ENCODE measurements at regions not wholly inside any gene's neighbourhood (a gene's known extent, or its start where the extent isn't known, plus 50 kb on each side); places are given as distances from the start of the nearest gene placed in this dataset.

- Histone ChIP-seq H2BK15ac (ENCODE audit: low read depth, low read length) (no peak overlapping the region), H3K14ac (ENCODE audit: insufficient read depth, low read length) (no peak overlapping the region), H3K23ac (ENCODE audit: insufficient read length, low read depth, low read length) (no peak overlapping the region), H4K91ac (ENCODE audit: insufficient read length, low read depth, low read length) (no peak overlapping the region), H3K23me2 (ENCODE audit: insufficient read length, low read depth, low read length, poor library complexity, severe bottlenecking) (no peaks in the 10 kb centered on the region), H3K4me1 (ENCODE audit: insufficient read depth, low read length) (peaks cover 11% of the 10 kb centered on the region; the same call in 1 of the 2 replicates), H2BK12ac (ENCODE audit: insufficient read length, low read depth, low read length) (no peak overlapping the region), H4K20me1 (ENCODE audit: control insufficient read depth, insufficient read depth, insufficient read length) (no peaks in the 10 kb centered on the region), H2AFZ (ENCODE audit: low read length) (no peak overlapping the region), H4K8ac (replicated peaks; ENCODE audit: insufficient read length, low read depth, low read length) (no peak overlapping the region), H3K4ac (ENCODE audit: low read depth, low read length) (no peak overlapping the region), H3K27ac (ENCODE audit: insufficient read length, low read depth, low read length) (no peak overlapping the region), H3K4me2 (ENCODE audit: insufficient read depth, insufficient read length, low read length) (no peak overlapping the region), H3T11ph (ENCODE audit: low read length) (no peak overlapping the region), H2BK120ac (ENCODE audit: low read depth, low read length, poor library complexity, severe bottlenecking) (no peak overlapping the region), H3K18ac (ENCODE audit: insufficient read length, low read depth, low read length) (no peak overlapping the region), H3K9ac (ENCODE audit: extremely low read depth, insufficient read length, low read length) (no peak overlapping the region), H3K27me3 (ENCODE audit: insufficient read depth, low read length) (0 out of 2 replicates have a peak, but pooled peaks cover 3% of the 10 kb centered on the region), H3K9me3 (ENCODE audit: control insufficient read depth, low read depth, low read length) (no peaks in the 10 kb centered on the region), H3K79me1 (ENCODE audit: insufficient read depth, low read depth, low read length, poor library complexity, severe bottlenecking) (no peaks in the 10 kb centered on the region), H2BK5ac (ENCODE audit: insufficient read length, low read length) (no peak overlapping the region), H3K79me2 (ENCODE audit: insufficient read depth, low read length) (no peaks in the 10 kb centered on the region; the same call in 1 of the 2 replicates), H2AK5ac (ENCODE audit: insufficient read length, low read length) (no peak overlapping the region), H4K5ac (ENCODE audit: insufficient read length, low read depth, low read length) (no peak overlapping the region), H2BK20ac (ENCODE audit: low read depth, low read length, poor library complexity, severe bottlenecking) (no peak overlapping the region), H3K56ac (ENCODE audit: insufficient read length, low read depth, low read length) (no peak overlapping the region)
- Mint-ChIP-seq H3K27ac (no peak overlapping the region), H3K9me3 (no peaks in the 10 kb centered on the region; a peak in 1 of 5 replicates), H3K36me3 (ENCODE audit: insufficient read depth in 1 of 3, low read depth in 3 of 3) (no peaks in the 10 kb centered on the region), H3K4me1 (peaks cover 47 to 48% of the 10 kb centered on the region in 2 experiments), H3K4me3 (no peak overlapping the region), H3K27me3 (ENCODE audit: low read depth) (peaks cover 61% of the 10 kb centered on the region)
- no peak for DNase-seq
- no peak for TF ChIP-seq CTCF (conservative IDR thresholded peaks at IDR 0.05)
- WGBS (ENCODE audit: extremely low coverage, insufficient read length, low lambda C conversion rate): no CpG with 5 or more reads among the region's 7 CpGs
These were observed 121.2 kb downstream of the FOXB1 start for GRCh38 chr15:60125334-60125733.

All from H9 (cell line).